Endodermal cell (in vitro differentiated cells): ENCODE measurements at regions not wholly inside any gene's neighbourhood (a gene's known extent, or its start where the extent isn't known, plus 50 kb on each side); places are given as distances from the start of the nearest gene placed in this dataset.
A peak's percentile ranks its signal among the peaks of the same experiment; 100 is the strongest.

Source experiments
- DNase-seq: peaks from one replicate; pipeline ENCODE4 v3.0.0-alpha.2; 2017
- H3K27ac ChIP-seq: 2 replicates; pipeline ENCODE4 v1.5.1; 2013; ENCODE audit warnings: mild to moderate bottlenecking, low read depth, low read length, moderate library complexity
- H3K27me3 ChIP-seq: 2 replicates; pipeline ENCODE4 v1.6.1; 2013; ENCODE audit warnings: mild to moderate bottlenecking, low read length, moderate library complexity; ENCODE audit not compliant: insufficient read depth, control insufficient read depth, poor library complexity, severe bottlenecking
- H3K36me3 ChIP-seq: 2 replicates; pipeline ENCODE4 v1.7.0; 2013; ENCODE audit warnings: mild to moderate bottlenecking, low read length, moderate library complexity; ENCODE audit not compliant: control insufficient read depth, insufficient read depth
- H3K4me1 ChIP-seq: one replicate; pipeline ENCODE4 v1.7.0; 2013; ENCODE audit warnings: low read length; ENCODE audit not compliant: control insufficient read depth, insufficient read depth
- H3K4me3 ChIP-seq: 2 replicates; pipeline ENCODE4 v1.5.1; 2013; ENCODE audit warnings: mild to moderate bottlenecking, low read length, moderate library complexity
- H3K9ac ChIP-seq: 2 replicates; pipeline ENCODE4 v1.6.1; 2013; ENCODE audit warnings: mild to moderate bottlenecking, low read length, moderate library complexity; ENCODE audit not compliant: poor library complexity, severe bottlenecking; ENCODE audit errors: extremely low read depth
- H3K9me3 ChIP-seq: 2 replicates; pipeline ENCODE4 v1.6.1; 2013; ENCODE audit warnings: mild to moderate bottlenecking, low read length, moderate library complexity; ENCODE audit not compliant: control insufficient read depth
- H3K27ac Mint-ChIP-seq: 2 replicates; pipeline ENCODE4 v1.8.0; 2020; ENCODE audit warnings: mixed read lengths
- H3K27me3 Mint-ChIP-seq: 2 replicates; pipeline ENCODE4 v1.8.0; 2021; ENCODE audit warnings: mild to moderate bottlenecking, mixed read lengths; ENCODE audit not compliant: insufficient read depth
- H3K36me3 Mint-ChIP-seq: 2 replicates; pipeline ENCODE4 v1.8.0; 2020; ENCODE audit warnings: low read depth, mixed read lengths
- H3K4me1 Mint-ChIP-seq: 2 replicates; pipeline ENCODE4 v1.8.0; 2020; ENCODE audit warnings: mixed read lengths
- H3K4me3 Mint-ChIP-seq: 2 replicates; pipeline ENCODE4 v1.8.0; 2020; ENCODE audit warnings: mild to moderate bottlenecking, moderate library complexity, mixed read lengths
- H3K9me3 Mint-ChIP-seq: 2 replicates; pipeline ENCODE4 v1.8.0; 2020; ENCODE audit warnings: mild to moderate bottlenecking, mixed read lengths
- WGBS, 2 experiments: methylation state at CpG; one replicate each; pipeline versions ENCODE4 v1.1.5 to v1.1.7; 2013; ENCODE audit warnings: missing lambda C conversion rate in 2 of 2, mixed read lengths in 1 of 2; ENCODE audit not compliant: insufficient coverage in 1 of 2, insufficient read length in 1 of 2; 5-methylcytosine and 5-hydroxymethylcytosine counted together
- TF ChIP-seq, protein P1 (sequence below): fragments of 200-600 bp; sonication (generic); conservative IDR thresholded peaks from 2 replicates; pipeline ENCODE4 v1.5.0; 2021; ENCODE audit warnings: antibody characterized with exemption, mild to moderate bottlenecking

DNA sequence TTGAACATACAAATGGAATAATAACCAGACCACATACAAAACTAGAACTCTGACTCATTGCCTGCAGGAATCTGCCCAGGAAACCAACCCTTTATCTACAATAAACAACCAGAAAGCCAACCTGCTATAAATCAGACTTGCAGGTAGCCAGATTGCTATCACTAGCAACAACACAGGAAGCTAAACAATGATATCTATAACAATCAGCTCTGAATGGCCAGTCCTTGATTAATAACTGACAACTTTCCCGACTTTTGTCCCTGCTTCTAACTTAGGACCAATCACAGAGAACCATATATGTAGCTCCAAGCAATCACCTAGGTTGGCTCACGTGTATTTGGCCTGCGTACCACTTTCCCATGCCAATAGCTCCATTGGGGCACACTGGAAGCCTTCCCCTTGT lies 470.8 kb downstream of the RIT2 start:
- H3K9ac ChIP-seq = no peak overlapping the region

DNA sequence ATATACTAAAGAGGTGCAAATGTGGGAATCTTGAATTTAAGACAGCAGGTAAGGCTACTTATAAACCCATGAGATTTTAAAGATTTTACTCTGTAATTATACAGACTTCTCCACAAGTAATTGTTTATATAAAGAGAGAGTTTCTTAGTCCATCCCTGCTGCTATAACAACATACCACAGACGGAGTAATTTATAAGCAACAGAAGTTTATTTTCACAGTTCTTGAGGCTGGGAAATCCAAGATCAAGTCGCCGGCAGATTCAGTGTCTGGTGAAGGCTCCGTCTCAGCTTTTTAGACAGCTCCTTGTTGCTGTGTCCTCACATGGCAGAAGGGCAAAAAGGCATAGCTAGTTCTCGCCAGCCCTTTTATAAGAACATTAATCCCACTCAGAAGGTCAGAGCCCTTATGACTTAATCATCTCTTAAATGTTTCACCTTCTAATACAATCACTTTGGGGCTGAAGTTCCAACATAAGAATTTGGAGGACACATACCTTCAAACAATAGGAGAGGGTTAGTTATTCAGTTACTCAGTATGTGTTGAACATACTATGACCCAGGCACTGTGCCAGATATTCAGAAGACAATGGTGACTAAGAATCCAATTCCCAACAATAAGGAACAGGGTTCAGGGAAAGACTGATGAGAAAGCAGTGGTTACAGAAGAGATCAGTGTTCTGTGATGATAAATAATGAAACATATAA lies 466.0 kb downstream of the RIT2 start:
- TF ChIP-seq, protein P1, sequence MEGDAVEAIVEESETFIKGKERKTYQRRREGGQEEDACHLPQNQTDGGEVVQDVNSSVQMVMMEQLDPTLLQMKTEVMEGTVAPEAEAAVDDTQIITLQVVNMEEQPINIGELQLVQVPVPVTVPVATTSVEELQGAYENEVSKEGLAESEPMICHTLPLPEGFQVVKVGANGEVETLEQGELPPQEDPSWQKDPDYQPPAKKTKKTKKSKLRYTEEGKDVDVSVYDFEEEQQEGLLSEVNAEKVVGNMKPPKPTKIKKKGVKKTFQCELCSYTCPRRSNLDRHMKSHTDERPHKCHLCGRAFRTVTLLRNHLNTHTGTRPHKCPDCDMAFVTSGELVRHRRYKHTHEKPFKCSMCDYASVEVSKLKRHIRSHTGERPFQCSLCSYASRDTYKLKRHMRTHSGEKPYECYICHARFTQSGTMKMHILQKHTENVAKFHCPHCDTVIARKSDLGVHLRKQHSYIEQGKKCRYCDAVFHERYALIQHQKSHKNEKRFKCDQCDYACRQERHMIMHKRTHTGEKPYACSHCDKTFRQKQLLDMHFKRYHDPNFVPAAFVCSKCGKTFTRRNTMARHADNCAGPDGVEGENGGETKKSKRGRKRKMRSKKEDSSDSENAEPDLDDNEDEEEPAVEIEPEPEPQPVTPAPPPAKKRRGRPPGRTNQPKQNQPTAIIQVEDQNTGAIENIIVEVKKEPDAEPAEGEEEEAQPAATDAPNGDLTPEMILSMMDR = no peak
- Mint-ChIP-seq H3K9me3 (peaks cover 11% of the 10 kb centered on the region), H3K4me3 (no peak overlapping the region)

More for the DNA sequence above, 470.8 kb downstream of the RIT2 start:
- no peak overlapping the region for H3K27ac ChIP-seq
- Mint-ChIP-seq H3K4me3 (no peak overlapping the region), H3K9me3 (peaks cover 3% of the 10 kb centered on the region), H3K4me1 (peaks cover 32% of the 10 kb centered on the region), H3K27ac (no peak overlapping the region), H3K36me3 (no peaks in the 10 kb centered on the region), H3K27me3 (no peaks in the 10 kb centered on the region)
- 81 to 94% methylated on average over 3 of the region's 3 CpGs for WGBS, 2 experiments
- H3K36me3 ChIP-seq = no peaks in the 10 kb centered on the region
- DNase-seq = no peak
- no peaks in the 10 kb centered on the region for H3K4me1 ChIP-seq
- no peaks in the 10 kb centered on the region for H3K27me3 ChIP-seq
- peaks cover 8% of the 10 kb centered on the region for H3K9me3 ChIP-seq
- TF ChIP-seq, protein P1 = no peak
- H3K4me3 ChIP-seq = peak overlapping the region; percentile 12

DNA sequence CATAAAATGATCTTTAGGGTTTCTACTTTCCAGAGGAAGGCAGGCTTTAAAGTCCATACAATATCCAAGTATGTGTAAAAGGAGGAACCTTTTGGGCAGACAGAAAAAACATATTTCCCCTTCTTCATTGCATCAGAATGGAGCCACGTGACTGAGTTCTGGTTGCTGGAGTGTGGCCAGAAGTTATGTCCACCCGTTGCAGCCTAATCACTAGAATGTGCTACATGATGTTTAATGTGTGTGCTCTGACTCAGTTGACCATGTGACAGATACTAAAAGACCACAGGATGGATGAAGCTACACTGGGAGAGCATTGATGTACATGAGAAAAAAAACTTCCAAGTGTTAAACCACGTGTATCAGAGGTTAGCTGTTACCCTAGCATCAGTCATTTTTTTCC lies 460.9 kb downstream of the RIT2 start:
- no peaks in the 10 kb centered on the region for H3K36me3 Mint-ChIP-seq
- no peaks in the 10 kb centered on the region for H3K36me3 ChIP-seq
- peaks cover 8% of the 10 kb centered on the region for H3K9me3 ChIP-seq
- TF ChIP-seq, protein P1 = no peak
- H3K27ac ChIP-seq = no peak overlapping the region
- H3K27me3 Mint-ChIP-seq = no peaks in the 10 kb centered on the region
- no peaks in the 10 kb centered on the region for H3K4me1 Mint-ChIP-seq
- H3K27me3 ChIP-seq = no peaks in the 10 kb centered on the region
- H3K4me3 Mint-ChIP-seq = no peak overlapping the region
- no peak overlapping the region for H3K4me3 ChIP-seq
- no peak overlapping the region for H3K27ac Mint-ChIP-seq
- H3K4me1 ChIP-seq = no peaks in the 10 kb centered on the region
- 91 to 92% methylated on average over 1 to 3 of the region's 3 CpGs for WGBS, 2 experiments
- H3K9me3 Mint-ChIP-seq = peaks cover 8% of the 10 kb centered on the region
- DNase-seq = no peak
- H3K9ac ChIP-seq = no peak overlapping the region

More for the DNA sequence above, 466.0 kb downstream of the RIT2 start:
- H3K9ac ChIP-seq = no peak overlapping the region
- no peaks in the 10 kb centered on the region for H3K36me3 ChIP-seq
- H3K27me3 Mint-ChIP-seq = no peaks in the 10 kb centered on the region
- DNase-seq = no peak
- no peaks in the 10 kb centered on the region for H3K27me3 ChIP-seq
- WGBS, 2 experiments = 82 to 85% methylated on average over 4 to 5 of the region's 5 CpGs
- H3K27ac Mint-ChIP-seq = no peak overlapping the region
- H3K4me3 ChIP-seq = no peak overlapping the region
- no peaks in the 10 kb centered on the region for H3K4me1 ChIP-seq
- peaks cover 13% of the 10 kb centered on the region for H3K4me1 Mint-ChIP-seq
- H3K36me3 Mint-ChIP-seq = no peaks in the 10 kb centered on the region
- no peak overlapping the region for H3K27ac ChIP-seq
- H3K9me3 ChIP-seq = peaks cover 16% of the 10 kb centered on the region
